ENCODE measurements at regions not wholly inside any gene's neighbourhood (a gene's known extent, or its start where the extent isn't known, plus 50 kb on each side); places are given as distances from the start of the nearest gene placed in this dataset.
"Not testable (repeated sequence)": the region's sequence is repeated elsewhere in the genome, so short reads cannot be mapped to it uniquely, and the experiment has no call there.

- CTCF ChIA-PET, result no interaction called here
- ATAC-seq (ENCODE audit: low read depth) (no peak), DNase-seq (no peak)
- no peak overlapping the region for H3K9ac ChIP-seq (ENCODE audit: low read length)
- POLR2A ChIA-PET, result no interaction called here
- no peaks in the 10 kb centered on the region for H3K9me3 Mint-ChIP-seq (ENCODE audit: insufficient read depth)
- H3K27ac Mint-ChIP-seq, result no peak overlapping the region
- no peak overlapping the region for H3K4me3 ChIP-seq (ENCODE audit: control extremely low read depth in 1 of 5, extremely low read depth in 1 of 5, insufficient read depth in 1 of 5, low read depth in 2 of 5, low read length in 4 of 5)
- H4K20me1 ChIP-seq (ENCODE audit: control insufficient read depth, insufficient read depth, low read length, poor library complexity, severe bottlenecking), result no peaks in the 10 kb centered on the region
- H3K9me3 ChIP-seq (ENCODE audit: control extremely low read depth in 1 of 3, control insufficient read depth in 2 of 3, insufficient read depth in 1 of 3, low read length in 2 of 3), result no peaks in the 10 kb centered on the region
- intact Hi-C loops (cut with micrococcal nuclease), result loop anchor here (10.0 kb wide), 1 partner anchor 439 kb away; no protein-coding TSS in a partner anchor
- no peaks in the 10 kb centered on the region for H3K27me3 ChIP-seq (replicated peaks in 1 of 4; ENCODE audit: control extremely low read depth in 1 of 4, control insufficient read depth in 3 of 4, insufficient read depth in 4 of 4, low read length in 3 of 4)
- H3K27ac ChIP-seq (ENCODE audit: low read length in 2 of 2), result no peak overlapping the region
- H3K27me3 Mint-ChIP-seq, result no peaks in the 10 kb centered on the region
- no peak for TF ChIP-seq EZH2 (IDR thresholded peaks at IDR 0.05; ENCODE audit: borderline replicate concordance, insufficient read depth, low read depth, low read length, poor library complexity, severe bottlenecking)
- no peak for TF ChIP-seq CTCF (IDR thresholded peaks at IDR 0.05)
- no peaks in the 10 kb centered on the region for H3K79me2 ChIP-seq (ENCODE audit: control insufficient read depth, insufficient read depth, low read length)
- no peak overlapping the region for H3K4me3 Mint-ChIP-seq
- H3K4me1 ChIP-seq (ENCODE audit: control insufficient read depth in 2 of 2, insufficient read depth in 2 of 2, low read length in 2 of 2), result no peaks in the 10 kb centered on the region
- H3K4me1 Mint-ChIP-seq, result peaks cover 4% of the 10 kb centered on the region
- no peak overlapping the region for H3K4me2 ChIP-seq (replicated peaks; ENCODE audit: low read depth, low read length, poor library complexity, severe bottlenecking)
- no peaks in the 10 kb centered on the region for H3K36me3 ChIP-seq (replicated peaks in 1 of 2; ENCODE audit: control extremely low read depth in 1 of 2, control insufficient read depth in 1 of 2, extremely low read depth in 1 of 2, insufficient read depth in 2 of 2, low read length in 1 of 2)
- no peak overlapping the region for H2AFZ ChIP-seq (ENCODE audit: insufficient read depth, low read depth, low read length, poor library complexity, severe bottlenecking)
Observed at GRCh38 chr2:145374165-145374564, 854.2 kb upstream of the ZEB2 start.

- H3K79me2 ChIP-seq (ENCODE audit: control insufficient read depth, insufficient read depth, low read length); H3K9ac ChIP-seq (ENCODE audit: low read length); H3K4me2 ChIP-seq (replicated peaks; ENCODE audit: low read depth, low read length, poor library complexity, severe bottlenecking); H3K4me3 Mint-ChIP-seq; H3K27me3 Mint-ChIP-seq; H4K20me1 ChIP-seq (ENCODE audit: control insufficient read depth, insufficient read depth, low read length, poor library complexity, severe bottlenecking); H2AFZ ChIP-seq (ENCODE audit: insufficient read depth, low read depth, low read length, poor library complexity, severe bottlenecking); H3K4me1 ChIP-seq (ENCODE audit: control insufficient read depth in 2 of 2, insufficient read depth in 2 of 2, low read length in 2 of 2); POLR2A ChIA-PET; H3K27ac ChIP-seq (ENCODE audit: low read length in 2 of 2); intact Hi-C loops (cut with micrococcal nuclease); CTCF ChIA-PET; H3K4me1 Mint-ChIP-seq; H3K4me3 ChIP-seq (ENCODE audit: control extremely low read depth in 1 of 5, extremely low read depth in 1 of 5, insufficient read depth in 1 of 5, low read depth in 2 of 5, low read length in 4 of 5); H3K27ac Mint-ChIP-seq; H3K36me3 ChIP-seq (replicated peaks in 1 of 2; ENCODE audit: control extremely low read depth in 1 of 2, control insufficient read depth in 1 of 2, extremely low read depth in 1 of 2, insufficient read depth in 2 of 2, low read length in 1 of 2); H3K9me3 Mint-ChIP-seq (ENCODE audit: insufficient read depth); H3K27me3 ChIP-seq (replicated peaks in 1 of 4; ENCODE audit: control extremely low read depth in 1 of 4, control insufficient read depth in 3 of 4, insufficient read depth in 4 of 4, low read length in 3 of 4); DNase-seq; ATAC-seq (ENCODE audit: low read depth); H3K9me3 ChIP-seq (ENCODE audit: control extremely low read depth in 1 of 3, control insufficient read depth in 2 of 3, insufficient read depth in 1 of 3, low read length in 2 of 3): not testable (repeated sequence)
- WGBS (ENCODE audit: insufficient coverage), result 100% methylated on average over 1 of the region's 3 CpGs
Observed at GRCh38 chr2:145367334-145367733, 847.4 kb upstream of the ZEB2 start.
